ENCODE measurements at regions not wholly inside any gene's neighbourhood (a gene's known extent, or its start where the extent isn't known, plus 50 kb on each side); places are given as distances from the start of the nearest gene placed in this dataset.

GRCh38 chr5:107235167-107235566, 435.6 kb downstream of the EFNA5 start:
- TF ChIP-seq EZH2 (IDR thresholded peaks at IDR 0.05; ENCODE audit: borderline replicate concordance, insufficient read depth, low read depth, low read length, poor library complexity, severe bottlenecking) (no peak), CTCF (IDR thresholded peaks at IDR 0.05) (no peak)
- no CpG with 5 or more reads among the region's 6 CpGs for WGBS (ENCODE audit: insufficient coverage)
- ATAC-seq (ENCODE audit: low read depth) (no peak), DNase-seq (no peak)
- Mint-ChIP-seq H3K27me3 (no peaks in the 10 kb centered on the region), H3K9me3 (ENCODE audit: insufficient read depth) (no peaks in the 10 kb centered on the region), H3K27ac (no peak overlapping the region), H3K4me3 (no peak overlapping the region), H3K4me1 (no peaks in the 10 kb centered on the region)
- H4K20me1 ChIP-seq (ENCODE audit: control insufficient read depth, insufficient read depth, low read length, poor library complexity, severe bottlenecking), result no peaks in the 10 kb centered on the region
- no peak overlapping the region for H2AFZ ChIP-seq (ENCODE audit: insufficient read depth, low read depth, low read length, poor library complexity, severe bottlenecking)
- H3K4me3 ChIP-seq (ENCODE audit: control extremely low read depth in 1 of 5, extremely low read depth in 1 of 5, insufficient read depth in 1 of 5, low read depth in 2 of 5, low read length in 4 of 5), result no peak overlapping the region
- no peaks in the 10 kb centered on the region for H3K9me3 ChIP-seq (ENCODE audit: control extremely low read depth in 1 of 3, control insufficient read depth in 2 of 3, insufficient read depth in 1 of 3, low read length in 2 of 3)
- H3K27ac ChIP-seq (ENCODE audit: low read length in 2 of 2), result no peak overlapping the region
- H3K4me1 ChIP-seq (ENCODE audit: control insufficient read depth in 2 of 2, insufficient read depth in 2 of 2, low read length in 2 of 2), result no peaks in the 10 kb centered on the region
- no peaks in the 10 kb centered on the region for H3K27me3 ChIP-seq (replicated peaks in 1 of 4; ENCODE audit: control extremely low read depth in 1 of 4, control insufficient read depth in 3 of 4, insufficient read depth in 4 of 4, low read length in 3 of 4)
- no peaks in the 10 kb centered on the region for H3K79me2 ChIP-seq (ENCODE audit: control insufficient read depth, insufficient read depth, low read length)
- no peaks in the 10 kb centered on the region for H3K36me3 ChIP-seq (replicated peaks in 1 of 2; ENCODE audit: control extremely low read depth in 1 of 2, control insufficient read depth in 1 of 2, extremely low read depth in 1 of 2, insufficient read depth in 2 of 2, low read length in 1 of 2)
- POLR2A ChIA-PET, result no interaction called here
- CTCF ChIA-PET, result no interaction called here
- H3K9ac ChIP-seq (ENCODE audit: low read length), result no peak overlapping the region
- intact Hi-C loops (cut with micrococcal nuclease), result no loop called here
- H3K4me2 ChIP-seq (replicated peaks; ENCODE audit: low read depth, low read length, poor library complexity, severe bottlenecking), result no peak overlapping the region

GRCh38 chr5:107232788-107233187, 437.9 kb downstream of the EFNA5 start:
- no peaks in the 10 kb centered on the region for H3K9me3 Mint-ChIP-seq (ENCODE audit: insufficient read depth)
- Histone ChIP-seq H3K9ac (ENCODE audit: low read length) (no peak overlapping the region), H3K4me2 (replicated peaks; ENCODE audit: low read depth, low read length, poor library complexity, severe bottlenecking) (no peak overlapping the region), H3K27me3 (replicated peaks in 1 of 4; ENCODE audit: control extremely low read depth in 1 of 4, control insufficient read depth in 3 of 4, insufficient read depth in 4 of 4, low read length in 3 of 4) (no peaks in the 10 kb centered on the region), H2AFZ (ENCODE audit: insufficient read depth, low read depth, low read length, poor library complexity, severe bottlenecking) (no peak overlapping the region), H3K79me2 (ENCODE audit: control insufficient read depth, insufficient read depth, low read length) (no peaks in the 10 kb centered on the region), H3K9me3 (ENCODE audit: control extremely low read depth in 1 of 3, control insufficient read depth in 2 of 3, insufficient read depth in 1 of 3, low read length in 2 of 3) (no peaks in the 10 kb centered on the region), H3K4me3 (ENCODE audit: control extremely low read depth in 1 of 5, extremely low read depth in 1 of 5, insufficient read depth in 1 of 5, low read depth in 2 of 5, low read length in 4 of 5) (no peak overlapping the region), H3K27ac (ENCODE audit: low read length in 2 of 2) (no peak overlapping the region), H3K4me1 (ENCODE audit: control insufficient read depth in 2 of 2, insufficient read depth in 2 of 2, low read length in 2 of 2) (no peaks in the 10 kb centered on the region), H4K20me1 (ENCODE audit: control insufficient read depth, insufficient read depth, low read length, poor library complexity, severe bottlenecking) (no peaks in the 10 kb centered on the region), H3K36me3 (replicated peaks in 1 of 2; ENCODE audit: control extremely low read depth in 1 of 2, control insufficient read depth in 1 of 2, extremely low read depth in 1 of 2, insufficient read depth in 2 of 2, low read length in 1 of 2) (no peaks in the 10 kb centered on the region)
- H3K4me1 Mint-ChIP-seq, result no peaks in the 10 kb centered on the region
- H3K4me3 Mint-ChIP-seq, result no peak overlapping the region
- ChIA-PET CTCF (no interaction called here), POLR2A (no interaction called here)
- H3K27me3 Mint-ChIP-seq, result no peaks in the 10 kb centered on the region
- TF ChIP-seq CTCF (IDR thresholded peaks at IDR 0.05) (no peak), EZH2 (IDR thresholded peaks at IDR 0.05; ENCODE audit: borderline replicate concordance, insufficient read depth, low read depth, low read length, poor library complexity, severe bottlenecking) (no peak)
- 100% methylated on average over 2 of the region's 4 CpGs for WGBS (ENCODE audit: insufficient coverage)
- ATAC-seq (ENCODE audit: low read depth), result no peak
- intact Hi-C loops (cut with micrococcal nuclease), result no loop called here
- no peak overlapping the region for H3K27ac Mint-ChIP-seq
- no peak for DNase-seq
